HG03095 (cell line): ENCODE measurements at regions not wholly inside any gene's neighbourhood (a gene's known extent, or its start where the extent isn't known, plus 50 kb on each side); places are given as distances from the start of the nearest gene placed in this dataset.
"Not testable (repeated sequence)": the region's sequence is repeated elsewhere in the genome, so short reads cannot be mapped to it uniquely, and the experiment has no call there.

Source experiments
- ATAC-seq: cut with Tn5 transposase; IDR thresholded peaks from one replicate; pipeline ENCODE4 v1.9.1; 2021; ENCODE audit warnings: moderate library complexity; ENCODE audit not compliant: unreplicated experiment

DNA sequence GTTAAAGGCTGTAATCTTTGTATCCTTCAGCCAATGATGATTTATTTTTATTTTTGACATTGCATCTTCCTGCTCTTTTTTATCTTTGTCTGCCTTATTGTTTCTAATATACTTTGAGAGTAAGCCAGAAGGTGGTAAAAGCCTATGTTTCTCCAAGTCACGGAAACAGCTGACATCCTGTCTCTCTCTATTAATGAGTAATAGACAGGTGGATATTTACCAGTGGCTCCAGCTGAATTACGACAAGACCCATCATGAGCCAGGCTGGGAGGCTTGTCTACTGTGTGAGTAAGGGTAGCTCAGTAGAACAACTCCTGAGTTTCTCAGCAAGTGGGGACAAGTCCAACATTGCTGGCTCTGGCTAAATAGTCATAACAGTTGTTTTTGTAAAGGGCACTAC, 166.6 kb downstream of the NDFIP2 start:
- ATAC-seq, result no peak

DNA sequence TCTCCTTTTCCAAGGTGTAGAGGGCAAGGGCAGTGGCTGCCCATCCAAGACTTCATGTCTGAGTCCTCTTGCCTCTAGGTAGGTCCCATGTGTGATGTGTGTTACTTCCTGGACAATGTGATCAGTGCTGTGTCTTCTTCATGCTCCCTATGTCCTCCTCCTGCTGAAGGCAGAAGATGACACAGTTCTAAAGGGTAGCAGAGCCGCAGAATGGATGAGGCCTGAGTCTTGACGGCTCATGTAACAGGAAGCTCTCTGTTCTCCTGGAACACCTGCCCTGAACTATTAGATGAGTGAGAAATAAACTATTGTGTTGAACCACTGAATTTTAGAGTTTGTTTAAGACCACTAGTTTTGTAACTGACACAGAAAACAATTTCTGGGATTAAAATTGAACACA, 165.9 kb downstream of the NDFIP2 start:
- ATAC-seq, result no peak

DNA sequence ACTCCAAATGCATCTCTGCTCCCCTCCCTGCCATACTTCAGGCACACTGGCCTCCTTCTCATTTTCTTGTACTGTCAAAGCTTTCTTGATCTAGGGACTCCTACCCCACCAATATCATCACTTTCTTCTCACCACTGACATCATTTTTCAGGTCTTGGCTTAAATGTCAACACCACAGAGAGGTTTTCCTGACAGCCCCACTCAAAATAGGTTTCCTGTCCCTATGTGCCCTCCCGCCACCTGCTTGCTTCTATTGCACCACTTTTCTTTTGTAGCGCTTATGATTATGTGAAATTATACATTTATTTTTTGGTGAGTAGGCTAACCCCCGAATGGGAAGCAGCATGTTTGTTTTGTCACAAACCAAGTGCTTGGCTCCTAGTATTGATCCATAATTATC, 164.6 kb downstream of the NDFIP2 start:
- ATAC-seq, result no peak

DNA sequence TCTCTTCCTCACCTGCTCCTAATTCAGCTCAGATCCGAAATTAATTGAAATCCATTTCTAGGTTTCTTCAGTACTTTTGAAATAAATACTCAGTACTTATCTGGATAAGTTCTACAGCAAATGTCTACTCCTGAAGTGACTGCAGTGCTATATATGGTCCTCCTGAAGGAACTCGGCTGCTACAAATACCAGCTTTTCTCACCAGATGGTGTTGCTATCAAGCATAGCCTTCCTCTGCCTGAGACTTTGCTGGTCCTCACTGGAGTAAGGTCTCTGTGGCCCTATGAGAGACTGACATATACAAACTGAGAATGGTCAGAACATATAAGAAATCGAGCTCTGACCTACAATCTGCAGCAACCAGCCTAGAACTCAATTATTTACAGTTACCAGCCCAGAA, 161.6 kb downstream of the NDFIP2 start:
- ATAC-seq, result no peak

DNA sequence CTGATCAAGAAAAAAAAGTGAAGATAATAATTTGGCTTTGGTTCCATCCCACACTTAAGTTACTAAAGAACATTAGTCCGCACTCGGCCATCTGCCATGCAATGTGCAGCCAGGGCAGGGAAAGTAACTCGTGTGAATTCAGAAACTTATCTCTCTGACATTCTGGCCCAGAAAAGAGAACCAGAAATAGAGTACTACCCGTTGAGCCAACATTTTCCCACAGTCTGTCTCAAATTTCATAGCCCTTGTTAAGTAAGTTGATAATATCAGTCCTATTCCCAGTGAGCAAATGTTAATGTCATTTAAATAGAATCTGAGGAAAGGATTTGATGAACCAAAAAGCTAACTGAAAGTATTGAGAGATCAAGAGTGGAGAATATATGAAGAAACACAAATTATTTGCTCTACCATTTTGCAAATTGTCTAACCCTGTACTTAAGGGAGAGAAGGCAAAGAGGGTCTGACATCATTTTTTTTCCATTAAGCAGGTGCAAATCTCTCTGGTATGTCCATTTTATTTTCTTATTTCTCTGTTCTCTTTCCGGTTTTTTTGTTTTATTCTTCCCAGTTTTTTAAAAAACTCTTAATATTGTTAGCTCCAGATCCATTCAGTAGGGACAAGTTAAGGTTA, 156.3 kb downstream of the NDFIP2 start:
- no peak for ATAC-seq

DNA sequence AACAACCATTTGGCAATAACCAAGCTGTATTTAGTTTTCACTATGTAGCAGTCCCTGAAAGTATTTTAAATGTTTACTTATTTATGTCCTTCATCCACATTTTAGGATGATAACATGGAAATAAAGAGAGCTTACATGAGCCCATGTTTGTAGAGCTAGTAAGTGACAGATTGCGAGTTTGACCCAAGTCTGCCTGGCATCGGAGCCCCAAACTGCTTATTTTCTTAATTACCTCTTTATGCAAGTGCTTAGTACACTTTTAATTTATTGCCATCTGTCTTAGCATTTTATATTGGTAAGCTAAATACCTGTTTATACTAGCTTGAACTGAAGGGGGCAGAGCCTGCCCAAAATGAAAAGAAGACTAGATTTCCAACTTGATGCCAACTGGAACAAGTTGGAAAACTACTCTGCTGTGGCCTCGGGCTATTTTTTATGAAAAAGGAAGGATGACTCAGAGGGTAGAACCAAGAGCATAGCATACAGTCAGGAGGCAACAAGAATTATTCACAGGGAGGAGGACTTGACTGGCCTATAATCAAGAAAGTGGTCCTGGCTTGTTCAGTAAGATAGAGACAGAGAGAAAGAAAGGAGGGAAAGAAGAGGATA, 150.2 kb downstream of the NDFIP2 start:
- ATAC-seq, result no peak

DNA sequence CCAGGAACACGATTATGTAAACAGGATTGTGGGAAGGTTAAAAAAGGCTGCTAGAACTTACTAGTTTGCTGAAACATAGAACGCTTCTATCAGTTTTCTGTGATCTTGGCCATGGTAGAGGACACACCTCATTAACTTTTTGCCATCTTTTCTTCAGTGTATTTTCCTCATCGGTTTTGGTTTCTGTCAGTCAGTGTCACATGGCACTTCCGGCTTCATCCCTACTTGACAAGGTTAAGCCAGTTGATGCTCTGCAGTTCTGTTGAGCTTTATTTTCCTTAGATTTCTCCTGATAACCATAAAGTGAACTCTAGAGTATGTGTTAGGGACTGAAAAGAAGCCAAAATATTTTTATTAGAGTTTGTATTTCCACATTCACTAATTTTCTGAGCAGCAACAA, 147.5 kb downstream of the NDFIP2 start:
- ATAC-seq, result no peak

DNA sequence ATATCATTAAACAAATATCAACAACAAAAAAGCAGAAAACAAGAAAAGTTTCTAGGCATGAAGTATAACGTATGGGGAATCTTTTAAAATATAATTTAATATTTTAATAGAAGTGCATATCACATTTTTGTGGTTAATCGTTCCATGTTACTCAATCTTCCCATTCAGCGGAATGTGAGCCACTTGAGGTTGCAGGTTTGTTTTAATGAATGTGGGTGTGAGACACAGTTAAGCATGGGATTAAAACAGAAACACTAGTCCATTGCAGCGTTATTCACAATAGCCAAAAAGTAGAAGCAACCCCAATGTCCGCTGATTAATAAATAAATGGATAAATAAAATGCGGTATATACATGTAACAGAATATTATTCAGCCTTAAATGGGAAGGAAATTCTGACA, 146.0 kb downstream of the NDFIP2 start:
- no peak for ATAC-seq

DNA sequence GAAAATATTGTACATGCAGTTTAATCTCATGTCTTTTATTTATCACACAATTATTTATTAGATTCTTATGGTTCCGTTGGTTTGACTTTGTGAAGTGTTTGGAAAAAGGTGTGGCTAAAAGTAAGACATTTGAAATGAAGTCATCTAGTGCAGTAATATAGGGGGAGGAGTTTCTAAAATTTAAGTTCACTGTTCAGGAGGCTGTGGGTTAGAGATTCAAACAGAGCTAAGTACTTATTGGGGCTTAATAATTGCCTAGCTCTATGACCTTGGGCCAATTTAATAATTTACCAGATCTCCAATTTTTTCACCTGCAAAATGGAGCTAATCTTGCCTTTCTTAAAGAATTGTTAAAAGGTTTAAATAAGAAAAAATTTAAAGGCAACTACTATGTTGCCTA, 144.6 kb downstream of the NDFIP2 start:
- ATAC-seq, result no peak

DNA sequence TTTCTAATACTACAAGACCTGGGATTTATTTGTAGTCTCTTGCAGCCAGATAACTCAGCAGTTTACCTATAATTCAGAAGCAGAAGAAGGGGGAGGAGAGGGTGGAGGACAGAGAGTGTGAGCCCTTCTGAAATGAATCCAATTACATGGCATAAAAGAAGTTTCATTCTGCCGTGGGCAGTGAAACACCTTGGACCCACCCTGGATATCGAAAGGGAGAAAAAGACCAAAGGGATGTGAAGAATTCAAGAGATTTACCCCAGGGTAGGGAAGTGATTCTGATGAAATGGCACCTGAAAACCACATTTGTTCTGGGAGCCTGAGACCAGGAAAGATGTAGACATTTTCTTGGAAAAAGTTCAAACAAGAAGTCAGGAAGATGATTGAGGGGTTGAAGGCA, 140.9 kb downstream of the NDFIP2 start:
- no peak for ATAC-seq

DNA sequence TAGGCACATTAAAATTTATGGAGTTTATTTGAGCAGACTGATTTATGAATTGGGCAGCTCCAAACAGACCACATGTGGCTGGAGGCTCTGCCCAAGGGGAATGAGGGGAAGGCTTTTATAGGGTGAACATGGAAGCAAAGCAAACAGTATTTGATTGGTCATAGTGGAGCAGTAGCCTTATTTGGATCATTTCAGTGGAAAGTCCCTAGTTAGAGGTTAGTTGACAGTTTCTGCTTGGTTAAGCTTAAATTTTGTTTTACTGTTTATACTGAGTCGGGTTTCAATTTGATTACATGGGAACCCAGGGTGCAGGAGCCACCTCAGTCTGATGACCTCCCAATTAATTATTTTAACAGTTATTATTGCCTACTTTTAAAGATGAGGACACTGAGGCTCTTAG, 140.5 kb downstream of the NDFIP2 start:
- no peak for ATAC-seq

DNA sequence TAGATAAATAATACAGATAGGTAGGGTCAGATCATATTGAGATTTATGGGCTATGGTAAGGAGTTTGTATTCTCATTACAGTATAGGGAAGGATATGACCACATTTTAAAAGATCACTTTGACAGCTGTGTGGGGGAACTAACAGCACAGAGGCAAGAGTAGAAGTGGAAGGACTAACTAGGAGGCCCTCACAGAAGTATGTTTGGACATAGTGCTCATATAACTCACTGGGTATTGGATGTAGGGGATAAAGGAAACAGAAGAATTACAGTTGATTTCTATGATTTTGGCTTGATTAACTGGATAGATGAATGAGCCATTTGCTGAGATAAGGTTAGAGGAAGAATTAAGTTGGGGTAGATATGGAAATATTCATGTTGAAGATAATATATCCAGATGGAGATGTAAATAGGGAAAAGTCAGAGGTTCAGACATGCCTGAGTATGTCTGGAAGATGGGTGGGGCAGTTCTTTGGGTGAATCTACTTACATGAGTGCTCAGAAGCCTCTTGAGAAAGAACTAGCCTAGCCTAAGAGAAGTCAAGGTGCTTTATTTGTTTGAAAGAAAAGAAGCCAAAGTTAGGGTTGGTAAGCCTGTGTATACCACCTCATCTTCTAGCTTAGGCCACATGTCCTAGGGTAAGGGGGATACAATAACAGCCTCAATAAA, 133.4 kb downstream of the NDFIP2 start:
- ATAC-seq, result no peak

DNA sequence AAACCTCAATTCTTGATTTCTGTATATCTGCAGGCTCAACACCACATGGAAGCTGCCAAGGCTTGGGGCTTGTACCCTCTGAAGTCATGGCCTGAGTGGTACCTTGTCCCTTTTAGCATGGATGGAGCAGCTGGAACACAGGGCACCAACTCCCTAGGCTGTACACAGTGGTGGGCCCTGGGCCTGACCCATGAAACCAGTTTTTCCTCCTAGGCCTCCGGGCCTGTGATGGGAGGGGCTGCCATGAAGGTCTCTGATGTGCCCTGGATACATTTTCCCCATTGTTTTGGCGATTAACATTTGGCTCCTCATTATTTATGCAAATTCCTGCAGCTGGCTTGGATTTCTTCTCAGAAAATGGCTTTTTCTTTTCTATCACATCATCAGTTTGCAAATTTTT, 131.6 kb downstream of the NDFIP2 start:
- no peak for ATAC-seq

DNA sequence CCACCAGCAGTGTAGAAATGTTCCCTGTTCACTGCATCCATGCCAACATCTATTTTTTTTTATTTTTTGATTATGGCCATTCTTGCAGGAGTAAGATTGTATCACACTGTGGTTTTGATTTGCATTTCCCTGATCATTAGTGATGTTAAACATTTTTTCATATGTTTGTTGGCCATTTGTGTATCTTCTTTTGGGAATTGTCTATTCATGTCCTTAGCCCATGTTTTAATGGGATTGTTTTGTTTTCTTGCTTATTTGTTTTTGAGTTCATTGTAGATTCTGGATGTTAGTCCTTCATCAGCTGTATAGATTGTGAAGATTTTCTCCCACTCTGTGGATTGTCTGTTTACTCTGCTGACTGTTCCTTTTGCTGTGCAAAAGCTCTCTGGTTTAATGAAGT, 126.9 kb downstream of the NDFIP2 start:
- not testable (repeated sequence) for ATAC-seq
